DMS53 treated with DMSO at 0.1 percent for 48 hours (cell line): ENCODE measurements at regions not wholly inside any gene's neighbourhood (a gene's known extent, or its start where the extent isn't known, plus 50 kb on each side); places are given as distances from the start of the nearest gene placed in this dataset.
"Not testable (repeated sequence)": the region's sequence is repeated elsewhere in the genome, so short reads cannot be mapped to it uniquely, and the experiment has no call there.

ENCODE experiments used
- DNase-seq: peaks from one replicate; lab custom pipeline; 2025; ENCODE audit not compliant: unreplicated experiment; lab: John Stamatoyannopoulos, UW

DNA sequence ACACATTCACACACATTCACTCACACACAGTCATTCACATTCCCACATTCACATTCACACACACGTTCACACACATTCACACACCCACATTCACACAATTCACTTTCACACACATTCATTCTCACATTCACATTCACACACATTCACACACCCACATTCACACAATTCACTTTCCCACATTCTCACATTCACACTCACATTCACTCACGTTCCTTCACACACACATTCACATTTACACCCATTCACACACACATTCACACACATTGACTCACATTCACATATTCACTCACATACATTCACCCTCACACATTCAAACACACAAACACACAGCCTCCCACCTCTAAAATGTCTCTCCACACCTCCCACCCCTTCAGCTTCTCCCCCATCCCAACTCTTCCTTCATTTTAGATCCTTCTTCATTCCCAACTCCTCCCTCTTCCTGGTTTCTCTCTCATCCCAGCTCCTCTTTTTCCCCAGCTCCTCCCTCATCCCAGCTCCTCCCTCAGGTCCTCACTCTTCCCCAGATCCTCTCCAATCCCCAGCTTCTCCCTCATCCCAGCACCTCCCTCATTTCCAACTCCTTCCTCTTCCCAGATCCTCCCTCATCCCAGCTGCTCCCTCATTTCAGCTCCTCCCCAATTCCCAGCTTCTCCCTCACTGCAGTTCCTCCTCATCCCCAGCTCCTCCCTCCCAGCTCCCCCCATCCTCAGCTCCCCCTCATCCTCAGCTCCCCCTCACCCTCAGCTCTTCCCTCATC is 111.0 kb downstream of the FAM53A start:
- DNase-seq = no peak

DNA sequence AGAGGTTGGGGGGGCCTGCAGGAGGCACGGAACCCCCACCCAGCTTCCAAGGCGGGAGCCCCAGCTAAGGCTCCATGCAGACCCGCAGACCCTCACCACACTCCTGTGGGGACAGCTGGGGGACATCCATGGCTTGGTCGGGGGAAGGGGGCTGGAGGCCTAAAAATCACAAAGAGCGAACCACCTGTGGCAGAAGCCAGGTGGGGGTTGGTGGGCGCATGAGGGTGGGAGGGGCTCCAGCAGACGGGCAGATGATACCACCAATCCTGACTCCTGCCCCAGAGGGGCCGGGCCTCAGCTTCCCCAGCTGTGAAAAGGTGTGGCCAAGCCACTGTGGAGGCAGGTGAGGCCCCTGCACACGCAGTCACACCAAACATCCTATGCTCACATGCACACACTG is 111.6 kb downstream of the FAM53A start:
- DNase-seq = no peak

DNA sequence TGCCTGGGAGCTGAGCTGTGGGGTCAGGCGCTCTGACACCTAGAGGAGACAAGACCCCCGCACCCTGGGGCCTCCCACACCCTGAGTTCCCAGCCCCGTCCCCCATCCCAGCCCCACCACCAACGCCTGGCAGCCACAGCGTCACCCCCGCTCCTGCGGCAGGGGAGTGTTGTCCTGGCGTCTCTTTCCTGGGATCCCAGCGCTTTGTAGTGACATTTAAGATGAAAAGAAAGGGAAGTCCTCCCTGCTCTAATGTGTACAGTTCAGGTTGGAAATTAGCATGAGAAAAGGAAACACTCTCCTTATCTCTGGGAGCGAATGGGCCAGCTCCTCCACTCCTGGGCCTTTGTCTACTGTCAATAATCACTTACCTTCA is 112.1 kb downstream of the FAM53A start:
- DNase-seq = no peak

DNA sequence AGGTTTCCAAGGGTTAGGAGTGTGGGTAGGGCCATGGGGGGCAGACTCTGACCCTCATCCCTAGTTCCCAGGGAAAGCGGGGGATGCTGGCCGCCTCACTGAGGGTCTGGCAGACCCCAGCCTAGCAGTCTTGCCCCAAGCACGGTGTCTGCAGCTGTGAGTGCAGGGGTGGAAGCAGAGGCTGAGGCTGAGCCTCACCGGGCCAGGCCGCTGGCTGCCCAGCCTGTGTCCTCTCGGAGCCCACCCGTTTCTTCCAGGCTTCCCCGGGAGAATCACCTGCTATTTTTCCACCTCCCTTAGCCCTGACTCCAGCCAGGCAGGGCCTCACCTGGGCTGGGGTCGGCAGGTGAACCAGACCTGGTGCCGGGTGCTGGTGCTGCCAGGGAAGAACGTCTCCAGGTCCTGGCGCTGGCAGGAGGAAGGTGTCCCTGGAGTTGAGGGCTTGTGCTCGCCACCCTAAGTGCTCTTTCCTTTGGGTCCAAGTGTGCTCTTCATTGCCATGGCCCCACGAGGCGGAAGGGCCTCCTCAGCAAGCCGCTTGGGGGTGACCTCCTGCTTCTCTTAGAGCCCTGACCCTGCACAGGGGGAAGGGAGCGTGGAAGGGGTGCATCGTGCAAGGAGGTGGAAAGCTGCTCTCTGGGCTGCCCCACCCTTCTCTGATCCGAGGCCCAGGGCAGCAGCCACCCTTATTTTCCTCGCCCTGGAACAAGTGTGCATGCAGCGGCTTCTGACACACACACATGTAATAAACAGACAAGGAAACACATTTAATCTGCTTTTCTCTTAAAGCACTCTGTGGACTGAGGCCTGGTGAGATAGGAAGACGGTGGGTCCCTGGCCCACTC is 112.7 kb downstream of the FAM53A start:
- DNase-seq = no peak

DNA sequence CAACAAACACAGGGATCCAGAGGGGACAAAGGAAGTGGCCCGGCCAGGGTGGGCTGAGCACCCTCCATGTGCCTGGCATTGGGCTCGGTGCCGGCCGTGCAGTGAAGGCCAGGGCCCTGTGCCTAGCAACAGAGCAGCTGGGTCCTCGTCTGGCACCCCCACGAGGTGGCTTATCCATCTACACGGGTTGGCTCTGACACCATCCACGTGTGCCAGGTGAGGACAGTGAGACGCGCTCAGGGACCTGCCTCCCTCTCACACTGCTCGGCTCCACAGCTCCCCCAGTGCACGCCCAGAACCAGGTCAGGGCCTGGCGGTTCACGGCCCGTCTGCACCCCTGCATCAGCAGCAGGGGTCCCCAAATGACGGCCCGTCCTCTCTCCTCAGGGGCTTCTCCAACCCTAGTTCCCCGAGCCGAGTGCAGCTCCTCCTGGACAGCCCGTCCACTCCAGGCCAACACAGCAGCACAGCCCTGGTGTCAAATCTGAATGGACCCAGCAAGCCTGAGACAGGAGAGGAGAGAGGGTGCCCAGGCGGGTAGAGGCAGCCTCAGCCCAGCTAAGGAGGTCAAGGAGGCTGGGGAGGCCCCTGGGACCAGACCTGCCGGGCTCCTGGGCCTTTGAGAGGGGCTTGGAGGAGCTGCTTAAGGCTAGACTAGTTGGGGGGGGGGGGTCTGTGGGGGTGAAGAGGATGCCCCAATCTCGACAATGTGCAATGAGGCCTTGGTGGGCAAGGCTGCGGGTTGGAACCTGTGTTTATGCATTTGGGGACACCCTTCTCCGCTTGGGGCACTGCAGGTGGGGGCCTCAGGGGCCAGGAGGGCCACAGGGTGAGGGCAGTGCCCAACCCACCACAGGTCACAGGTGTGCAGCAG is 113.6 kb downstream of the FAM53A start:
- DNase-seq = no peak

DNA sequence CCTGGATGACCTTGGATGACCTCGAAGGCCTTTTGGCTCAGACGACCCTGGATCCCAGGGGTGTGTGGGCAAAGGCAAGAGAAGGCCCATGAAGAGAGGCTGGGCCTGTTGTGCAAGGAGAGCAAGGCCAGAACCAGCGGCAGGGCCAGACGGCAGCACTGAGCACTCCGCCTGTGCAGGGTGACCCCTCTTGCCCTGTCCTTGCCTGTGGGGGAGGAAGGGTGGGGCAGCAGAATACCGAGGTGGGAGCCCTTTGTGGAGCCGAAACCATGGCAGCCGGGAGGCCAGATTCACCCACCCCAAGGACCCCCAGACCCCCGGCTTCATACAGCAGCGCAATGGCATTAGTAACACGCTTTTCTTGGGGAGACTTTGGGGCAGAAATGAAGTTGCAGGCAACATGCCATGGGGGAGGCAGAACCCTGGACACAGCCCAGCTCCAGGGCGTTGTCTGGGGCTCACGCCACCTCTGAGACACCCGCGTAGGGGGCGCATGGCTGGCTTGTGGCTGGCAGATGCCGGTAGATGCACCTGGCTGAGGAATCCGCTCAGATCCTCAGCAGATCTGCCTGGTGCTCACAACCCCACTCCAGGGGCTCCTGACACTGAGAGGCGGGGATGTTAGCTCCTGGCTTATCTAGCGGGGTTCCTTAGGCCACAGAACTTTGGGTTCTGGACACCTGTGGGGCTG is 114.5 kb downstream of the FAM53A start:
- DNase-seq = no peak

DNA sequence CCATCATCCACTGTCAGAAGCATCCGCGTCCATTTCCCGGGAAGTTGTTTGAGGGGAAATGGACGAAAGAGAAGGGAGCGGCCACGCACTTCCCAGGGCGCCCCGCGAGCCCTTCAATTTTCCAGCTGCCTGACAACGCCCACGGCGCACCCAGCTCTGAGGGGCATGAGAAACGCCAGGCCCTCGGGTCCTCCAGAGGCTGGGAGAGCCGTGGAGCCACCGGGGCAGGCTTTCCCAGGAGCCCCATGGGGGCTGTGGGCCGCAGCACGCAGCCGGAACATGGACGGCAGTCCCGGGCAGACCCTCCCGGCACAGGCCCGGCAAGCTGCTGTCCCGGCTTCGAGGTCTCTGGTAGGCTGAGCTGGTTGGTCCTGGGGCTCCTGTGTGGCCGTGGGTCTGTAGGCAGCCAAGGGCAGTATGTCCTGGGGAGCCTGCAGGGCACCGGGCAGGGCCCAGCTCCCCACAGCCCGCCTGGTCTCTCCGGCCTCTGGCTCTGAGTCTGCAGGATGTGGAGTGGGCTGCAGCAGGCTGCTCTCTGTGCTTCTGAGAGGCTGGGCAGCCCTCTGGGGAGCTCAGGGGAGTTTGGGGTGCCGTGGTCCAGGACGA is 115.2 kb downstream of the FAM53A start:
- no peak for DNase-seq

DNA sequence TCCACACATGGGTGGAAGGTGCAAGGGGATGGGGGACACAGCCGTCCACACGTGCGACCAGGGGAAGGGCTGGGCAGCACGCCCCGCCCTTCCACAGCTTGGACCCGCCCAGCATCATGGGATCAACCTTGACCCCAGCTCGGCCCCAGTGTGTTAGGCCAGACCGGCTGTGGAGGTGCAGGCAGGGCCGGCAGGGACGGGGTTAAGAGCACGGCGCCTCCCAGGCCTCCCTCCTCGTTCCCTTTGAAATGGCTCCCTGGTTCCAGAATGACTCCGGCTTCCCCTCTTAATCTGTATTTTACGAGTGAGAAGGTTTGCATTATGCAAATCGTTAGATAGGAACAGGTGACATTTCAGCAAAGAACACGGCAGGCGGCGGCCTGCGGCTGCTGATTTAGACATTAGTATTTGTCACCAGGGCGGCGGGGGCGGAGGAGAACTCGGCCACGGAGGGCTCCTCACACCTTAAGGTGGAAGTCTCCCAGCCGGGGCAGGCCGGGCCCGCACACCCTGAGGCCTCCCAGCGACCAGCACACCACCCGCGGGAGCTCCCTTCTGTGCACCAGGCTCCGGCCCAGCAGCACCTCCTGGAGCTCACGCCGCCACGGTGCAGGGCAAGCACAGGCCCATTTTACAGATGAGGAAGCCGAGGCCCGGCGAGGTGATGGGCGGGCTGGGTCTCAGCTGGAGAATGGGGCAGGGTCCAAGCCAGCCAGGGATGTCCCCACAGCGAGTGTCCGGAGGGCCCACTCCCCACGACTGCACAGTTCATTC is 116.1 kb downstream of the FAM53A start:
- DNase-seq = no peak

DNA sequence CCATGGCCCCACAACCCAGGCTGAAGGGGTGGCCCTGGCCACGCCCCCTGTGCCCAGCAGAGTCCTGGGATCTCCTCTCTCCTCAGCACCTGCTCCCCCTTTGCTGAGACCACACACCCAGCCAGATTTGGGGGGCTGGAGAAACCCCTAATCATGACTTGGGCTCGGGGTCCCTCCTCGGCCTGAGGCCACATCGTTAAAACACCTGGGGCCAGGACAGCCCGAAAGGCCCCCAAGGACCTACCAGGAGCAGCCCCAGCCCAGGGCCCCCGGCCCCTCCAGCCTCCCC is 116.7 kb downstream of the FAM53A start:
- no peak for DNase-seq

DNA sequence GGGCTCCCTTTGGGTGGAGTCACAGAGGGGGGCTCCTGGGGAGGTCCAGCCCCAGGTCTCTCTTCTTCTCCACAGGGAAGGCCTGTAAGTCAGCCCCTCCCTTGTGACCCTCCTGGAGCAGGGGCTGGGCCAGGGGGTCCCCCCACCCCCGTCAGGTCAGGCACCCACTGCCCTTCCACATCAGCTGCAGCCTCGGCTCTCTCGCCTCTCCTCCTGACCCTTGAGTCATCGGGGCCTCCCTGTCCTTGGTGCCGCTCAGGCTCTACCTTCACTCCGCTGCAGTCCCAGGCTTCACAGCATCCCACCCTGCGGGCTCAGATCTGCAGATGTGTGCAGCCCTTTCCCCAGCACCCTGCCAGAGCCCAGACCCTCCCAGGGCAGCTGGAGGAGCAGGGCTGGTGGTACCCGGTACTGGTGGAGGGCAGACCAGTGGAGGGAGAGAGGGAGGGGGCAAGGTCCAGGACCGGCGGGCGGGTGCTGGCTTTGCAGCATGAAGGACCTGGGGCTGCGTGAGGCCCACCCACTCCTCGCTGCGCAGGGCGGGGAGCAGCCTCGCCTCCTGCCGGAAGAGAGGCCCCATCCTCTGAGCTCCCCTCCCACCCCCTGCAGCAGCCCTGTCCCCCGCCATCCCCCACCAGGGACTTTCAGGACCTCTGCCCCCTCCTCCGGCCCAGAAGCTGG is 117.1 kb downstream of the FAM53A start:
- no peak for DNase-seq

DNA sequence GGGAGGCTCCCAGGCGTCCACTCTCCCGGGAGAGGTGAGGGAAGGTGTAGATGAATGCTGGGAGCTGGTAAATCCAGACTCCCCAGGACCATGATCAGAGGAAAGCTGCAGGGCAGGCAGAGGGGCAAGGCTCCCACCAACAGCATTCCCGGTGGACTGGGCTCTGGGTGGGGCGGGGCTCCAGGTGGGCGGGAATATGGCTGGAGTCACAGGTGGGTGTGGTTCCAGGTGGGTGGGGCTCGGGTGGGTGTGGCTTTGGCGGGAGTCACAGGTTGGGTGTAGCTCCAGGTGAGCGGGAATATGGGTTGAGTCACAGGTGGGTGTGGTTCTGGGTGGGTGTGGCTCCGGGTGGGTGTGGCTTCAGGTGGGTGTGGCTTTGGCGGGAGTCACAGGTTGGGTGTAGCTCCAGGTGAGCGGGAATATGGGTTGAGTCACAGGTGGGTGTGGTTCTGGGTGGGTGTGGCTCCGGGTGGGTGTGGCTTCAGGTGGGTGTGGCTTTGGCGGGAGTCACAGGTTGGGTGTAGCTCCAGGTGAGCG is 117.7 kb downstream of the FAM53A start:
- not testable (repeated sequence) for DNase-seq

DNA sequence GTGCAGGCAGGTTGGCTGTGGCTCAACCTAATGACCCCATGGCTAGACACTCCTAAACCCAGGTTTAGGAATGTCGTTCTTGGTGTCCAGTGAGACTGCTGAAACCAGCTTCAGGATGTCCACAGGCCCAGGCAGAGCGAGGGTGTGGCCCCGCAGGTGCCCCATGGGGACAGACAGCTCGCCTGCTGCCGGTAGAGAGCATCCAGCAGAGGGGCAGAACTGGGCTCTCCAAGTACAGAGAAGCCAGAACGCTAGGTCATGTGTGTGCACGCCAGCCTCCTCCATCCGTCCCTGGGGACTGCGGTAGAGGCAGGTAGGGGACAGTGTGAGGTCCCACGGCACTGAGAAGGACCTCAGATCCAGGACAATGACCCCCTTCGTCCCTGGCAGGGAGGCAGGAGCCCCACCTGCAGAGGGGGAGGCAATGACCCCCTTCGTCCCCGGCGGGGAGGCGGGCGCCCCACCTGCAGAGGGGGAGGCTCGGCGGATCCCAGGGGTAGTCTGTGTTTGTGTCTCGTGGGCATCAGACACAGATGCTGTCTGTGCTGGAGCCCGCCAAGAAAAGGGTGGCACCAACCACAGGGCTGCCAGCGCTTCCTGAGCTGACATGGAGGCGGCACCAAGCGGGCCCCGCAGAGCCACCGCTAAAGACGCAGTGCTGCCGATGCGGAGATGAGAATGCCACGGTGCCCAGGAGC is 118.4 kb downstream of the FAM53A start:
- no peak for DNase-seq

DNA sequence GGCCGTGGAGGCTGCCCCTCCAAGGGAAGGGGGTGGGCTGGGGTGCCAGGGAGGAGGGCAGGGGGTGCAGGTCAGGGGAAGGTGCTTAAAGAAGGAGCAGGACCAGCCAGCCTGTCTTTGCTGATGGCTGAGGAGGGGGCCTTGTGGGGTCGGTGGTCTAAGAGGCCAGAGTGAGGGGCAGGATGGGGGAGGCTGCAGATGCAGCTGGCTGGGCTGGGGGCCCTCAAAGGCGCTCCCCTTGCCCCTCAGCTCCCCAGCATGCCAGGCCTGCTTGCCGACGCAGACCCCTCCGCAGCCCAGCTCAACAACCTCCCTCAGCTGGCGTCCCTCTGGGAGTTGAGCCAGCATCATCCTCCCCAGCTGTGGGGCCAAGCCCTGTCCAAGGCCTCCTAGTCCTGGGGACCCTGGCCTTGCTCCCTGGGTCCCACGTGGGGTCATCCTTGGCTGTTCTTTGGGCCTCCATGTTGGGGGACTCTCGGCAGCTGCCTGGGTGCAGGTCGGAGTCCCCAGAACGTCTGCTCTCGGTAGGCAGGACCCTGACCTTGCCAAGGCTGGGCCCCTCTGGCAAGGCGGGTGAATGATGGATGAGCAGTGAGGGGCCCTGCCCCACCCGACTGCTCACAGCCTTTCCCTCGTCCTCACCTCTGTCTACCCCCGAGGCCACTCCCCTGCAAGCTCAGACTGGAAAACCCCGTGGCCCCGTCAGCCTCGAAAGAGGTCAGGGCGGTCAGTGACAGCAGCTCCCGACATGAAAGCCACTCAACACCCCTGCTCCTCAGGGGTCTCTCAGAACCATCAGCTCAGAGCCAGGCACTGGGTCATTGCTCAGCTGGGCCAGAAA is 119.4 kb downstream of the FAM53A start:
- DNase-seq = no peak

DNA sequence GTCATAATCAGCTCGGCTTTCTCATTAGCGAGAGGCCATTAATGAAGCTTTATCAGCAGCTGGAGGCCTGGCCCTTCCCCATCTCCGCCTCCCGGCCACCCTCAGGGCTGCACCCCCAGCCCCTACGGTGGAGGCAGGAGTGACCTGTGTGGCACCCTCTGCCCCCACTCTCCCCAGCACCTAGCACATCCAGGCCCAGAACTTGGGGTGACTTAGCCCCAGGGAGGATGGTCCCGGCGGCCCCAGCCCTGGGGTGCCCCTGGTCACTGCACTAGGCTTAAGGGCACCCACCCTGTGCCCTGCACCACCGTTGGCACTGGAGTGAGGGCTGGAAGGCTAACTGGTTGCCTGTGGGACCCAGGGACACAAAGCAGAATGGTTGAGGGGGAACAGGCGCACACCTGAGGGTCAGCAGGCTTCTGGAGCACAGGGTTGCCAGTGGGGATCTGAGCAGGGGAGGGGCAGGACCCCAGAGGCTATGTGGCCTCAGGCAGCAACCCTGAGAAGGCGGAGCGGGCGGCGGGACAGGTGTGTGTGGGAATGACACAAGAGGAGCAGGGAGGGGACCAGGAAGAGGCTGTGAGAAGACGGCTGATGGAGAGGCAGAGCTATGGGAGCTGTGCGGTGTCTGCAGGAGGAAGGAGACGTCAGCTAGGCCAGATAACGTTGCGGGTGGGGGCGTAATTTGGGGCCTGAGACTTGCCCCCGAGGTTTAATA is 120.2 kb downstream of the FAM53A start:
- no peak for DNase-seq

DNA sequence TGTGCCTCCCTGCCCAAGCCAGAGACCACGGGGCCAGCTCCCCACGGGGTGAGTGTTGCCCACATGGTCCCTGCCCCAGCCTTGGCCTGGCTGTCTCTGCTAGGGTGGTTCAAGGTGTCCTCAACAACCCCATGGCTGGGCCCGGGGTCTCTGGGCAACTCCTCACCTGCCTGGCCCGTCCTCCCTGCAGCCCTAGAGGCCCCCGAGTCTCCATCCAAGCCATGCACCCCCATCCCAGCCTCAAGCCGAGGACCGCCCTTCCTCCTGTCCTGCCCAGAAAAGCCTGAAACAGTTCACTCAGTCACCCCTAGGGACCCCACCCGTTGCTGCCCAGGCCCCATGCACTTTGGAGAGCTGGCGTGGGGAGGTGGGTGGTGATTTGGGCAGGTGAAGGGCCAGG is 120.9 kb downstream of the FAM53A start:
- no peak for DNase-seq

DNA sequence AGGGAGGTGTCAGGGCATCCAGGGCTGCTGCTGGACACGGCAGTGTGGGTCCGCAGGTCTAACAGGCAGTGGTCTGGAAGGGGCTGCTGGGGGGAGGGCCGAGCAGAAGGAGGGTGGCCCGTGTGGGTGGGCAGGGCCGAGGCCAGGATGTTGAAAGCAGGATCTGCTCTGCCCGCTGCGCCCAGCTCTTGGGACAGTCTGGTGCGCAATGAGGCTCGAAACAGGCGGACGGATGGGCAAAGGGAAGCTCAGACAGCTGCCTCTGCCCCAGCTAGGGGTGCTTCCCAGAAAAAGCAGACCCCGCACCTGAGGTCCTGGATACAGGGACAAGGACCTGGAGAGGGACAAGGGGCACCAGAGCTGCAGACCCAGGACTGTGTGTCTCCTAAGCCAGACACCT is 121.3 kb downstream of the FAM53A start:
- DNase-seq = no peak

DNA sequence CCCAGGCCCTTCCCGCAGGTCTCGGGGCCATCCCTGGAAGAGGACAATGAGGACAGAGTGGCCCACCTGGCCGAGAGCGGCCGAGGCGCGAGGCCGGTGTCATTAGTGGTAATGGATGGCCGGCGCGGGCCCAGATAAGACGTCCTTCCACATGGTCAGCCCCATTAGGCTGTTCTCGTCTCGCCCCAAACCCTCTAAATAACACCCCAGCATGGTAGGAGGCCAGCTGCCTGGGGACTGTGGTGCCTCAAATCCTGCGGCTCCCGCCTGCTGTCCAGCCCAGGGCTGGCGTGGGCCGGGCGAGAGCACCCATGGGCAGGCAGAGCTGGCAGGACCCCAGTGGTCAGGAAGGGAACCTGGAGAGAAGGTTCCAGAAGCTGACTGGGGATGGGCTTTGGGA is 121.7 kb downstream of the FAM53A start:
- DNase-seq = no peak
